ENCODE measurements at regions not wholly inside any gene's neighbourhood (a gene's known extent, or its start where the extent isn't known, plus 50 kb on each side); places are given as distances from the start of the nearest gene placed in this dataset.

GRCh38 chr2:120565929-120566328, 169.7 kb upstream of the GLI2 start:
- TF ChIP-seq POLR2AphosphoS5 (IDR thresholded peaks at IDR 0.05; ENCODE audit: low read depth, low read length) (no peak), POLR2A (IDR thresholded peaks at IDR 0.05; ENCODE audit: low read depth, low read length) (no peak)

Measured in GM12891 (cell line).